ENCODE measurements at regions not wholly inside any gene's neighbourhood (a gene's known extent, or its start where the extent isn't known, plus 50 kb on each side); places are given as distances from the start of the nearest gene placed in this dataset.

DNA sequence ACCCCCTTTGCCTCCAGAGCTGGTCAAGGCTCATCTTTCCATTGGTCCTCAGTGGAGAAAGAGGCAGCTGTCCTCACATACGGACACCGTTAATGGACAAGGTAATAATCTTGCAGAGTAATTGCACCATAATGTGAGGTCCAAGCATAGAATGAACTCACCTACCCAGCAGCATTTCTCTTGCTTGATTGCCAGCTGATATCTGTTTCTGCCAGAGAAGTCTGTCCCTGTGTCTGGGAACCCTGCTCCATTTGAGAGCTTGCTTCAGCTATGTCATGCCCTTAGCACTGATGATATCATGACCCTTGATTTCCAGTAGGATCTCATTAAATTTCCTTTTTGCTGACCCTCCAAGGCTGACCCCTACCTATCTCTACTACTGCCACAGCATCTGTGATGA is 154.6 kb downstream of the PIK3R1 start:
- no TSS peak for BruUV-seq (replicated peaks)
- H3K9me3 ChIP-seq (replicated peaks; ENCODE audit: control insufficient read depth, insufficient read depth, low read depth, low read length): no peaks in the 10 kb centered on the region
- H3K4me3 ChIP-seq: no peak overlapping the region
- no peaks in the 10 kb centered on the region for H3K79me2 ChIP-seq (ENCODE audit: control insufficient read depth, insufficient read depth, low read length)
- CTCF ChIA-PET (ENCODE audit: low intra/inter-chr PET ratio): no interaction called here
- DNase-seq (ENCODE audit: extremely low read depth in 1 of 4, low spot score in 3 of 4): no peak
- intact Hi-C loops (cut with micrococcal nuclease) (no loop called here), in situ Hi-C loops (cut with MboI) (no loop called here)
- peak; percentile 13; the same call in 1 of the 3 replicates for ATAC-seq
- peak; percentile 13; the same call in 1 of the 2 replicates for TF ChIP-seq CEBPG (CRISPR knock-in tag; IDR thresholded peaks at IDR 0.05)
- TF ChIP-seq CEBPG (tag; conservative IDR thresholded peaks at IDR 0.05 in 1 of 2, IDR thresholded peaks at IDR 0.05 in 1 of 2): no peak
- TF ChIP-seq, protein P1, sequence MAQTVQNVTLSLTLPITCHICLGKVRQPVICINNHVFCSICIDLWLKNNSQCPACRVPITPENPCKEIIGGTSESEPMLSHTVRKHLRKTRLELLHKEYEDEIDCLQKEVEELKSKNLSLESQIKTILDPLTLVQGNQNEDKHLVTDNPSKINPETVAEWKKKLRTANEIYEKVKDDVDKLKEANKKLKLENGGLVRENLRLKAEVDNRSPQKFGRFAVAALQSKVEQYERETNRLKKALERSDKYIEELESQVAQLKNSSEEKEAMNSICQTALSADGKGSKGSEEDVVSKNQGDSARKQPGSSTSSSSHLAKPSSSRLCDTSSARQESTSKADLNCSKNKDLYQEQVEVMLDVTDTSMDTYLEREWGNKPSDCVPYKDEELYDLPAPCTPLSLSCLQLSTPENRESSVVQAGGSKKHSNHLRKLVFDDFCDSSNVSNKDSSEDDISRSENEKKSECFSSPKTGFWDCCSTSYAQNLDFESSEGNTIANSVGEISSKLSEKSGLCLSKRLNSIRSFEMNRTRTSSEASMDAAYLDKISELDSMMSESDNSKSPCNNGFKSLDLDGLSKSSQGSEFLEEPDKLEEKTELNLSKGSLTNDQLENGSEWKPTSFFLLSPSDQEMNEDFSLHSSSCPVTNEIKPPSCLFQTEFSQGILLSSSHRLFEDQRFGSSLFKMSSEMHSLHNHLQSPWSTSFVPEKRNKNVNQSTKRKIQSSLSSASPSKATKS (CRISPR knock-in tag; IDR thresholded peaks at IDR 0.05): no peak
- no peak for FAIRE-seq
- no peaks in the 10 kb centered on the region for H3K36me3 ChIP-seq (ENCODE audit: control insufficient read depth, insufficient read depth, low read length)
- no peak overlapping the region for H3K27ac ChIP-seq (ENCODE audit: extremely low read depth, low read depth, low read length)
- H2AFZ ChIP-seq (ENCODE audit: low read depth, low read length): peak overlapping the region; percentile 72
- H3K9ac ChIP-seq (ENCODE audit: insufficient read depth in 1 of 2, low read depth in 2 of 2, low read length in 2 of 2): no peak overlapping the region
- POLR2A ChIA-PET: interaction anchor here (2.5 kb wide), 1 partner anchor 10 kb away, joined by 8 read pairs; no protein-coding TSS in a partner anchor
- no peaks in the 10 kb centered on the region for H4K20me1 ChIP-seq (replicated peaks; ENCODE audit: control insufficient read depth, insufficient read depth, low read length)
- H3K4me1 ChIP-seq (replicated peaks in 1 of 2; ENCODE audit: control insufficient read depth in 2 of 2, insufficient read depth in 2 of 2, low read length in 2 of 2): peaks cover 0 to 37% of the 10 kb centered on the region in 2 experiments; a peak in 4 of 5 replicates
- WGBS (ENCODE audit: insufficient coverage, low coverage, missing lambda C conversion rate): 48% methylated on average over 2 of the region's 2 CpGs
- H3K4me2 ChIP-seq (ENCODE audit: insufficient read depth, low read length): 0 out of 2 replicates have a peak overlapping the region, but pooled peaks have one; percentile 1
- no peaks in the 10 kb centered on the region for H3K27me3 ChIP-seq (ENCODE audit: control insufficient read depth in 2 of 2, insufficient read depth in 2 of 2, low read length in 2 of 2)
- H3K9me1 ChIP-seq (ENCODE audit: control insufficient read depth, insufficient read depth, low read length): no peaks in the 10 kb centered on the region

All from K562 (cell line).